Neural cell (in vitro differentiated cells): ENCODE measurements at regions not wholly inside any gene's neighbourhood (a gene's known extent, or its start where the extent isn't known, plus 50 kb on each side); places are given as distances from the start of the nearest gene placed in this dataset.

Source experiments
- H2AFZ ChIP-seq: fragments of 200-600, 300-800 bp; sonication (generic), shearing (Covaris generic); 2 replicates; pipeline ENCODE4 v1.6.0; 2014; ENCODE audit warnings: low read depth, mild to moderate bottlenecking, antibody characterized with exemption, low read length, moderate library complexity
- H3F3A ChIP-seq: fragments of 200-600 bp; shearing (Covaris generic); 2 replicates; pipeline ENCODE4 v1.6.1; 2016; ENCODE audit warnings: mild to moderate bottlenecking, moderate library complexity, mixed read lengths, antibody characterized with exemption, low read length; ENCODE audit not compliant: insufficient read depth, poor library complexity, severe bottlenecking
- H3K27ac ChIP-seq: fragments of 200-600, 300-800 bp; sonication (generic), shearing (Covaris generic); 2 replicates; pipeline ENCODE4 v1.5.1; 2014; ENCODE audit warnings: mild to moderate bottlenecking, low read length, moderate library complexity
- H3K27me3 ChIP-seq: fragments of 300-800, 200-600 bp; sonication (generic), shearing (Covaris generic); 2 replicates; pipeline ENCODE4 v1.6.0; 2014; ENCODE audit warnings: mild to moderate bottlenecking, low read depth, low read length, moderate library complexity; ENCODE audit not compliant: insufficient read depth
- H3K36me3 ChIP-seq: fragments of 300-800, 200-600 bp; sonication (generic), shearing (Covaris generic); 2 replicates; pipeline ENCODE4 v1.5.1; 2014; ENCODE audit warnings: mild to moderate bottlenecking, antibody characterized with exemption, low read length, moderate library complexity; ENCODE audit not compliant: insufficient read depth
- H3K4me2 ChIP-seq: fragments of 300-800, 200-600 bp; sonication (generic), shearing (Covaris generic); 2 replicates; pipeline ENCODE4 v1.6.0; 2014; ENCODE audit warnings: mild to moderate bottlenecking, low read length
- H3K4me3 ChIP-seq: fragments of 300-800, 200-600 bp; sonication (generic), shearing (Covaris generic); 2 replicates; pipeline ENCODE4 v1.5.1; 2014; ENCODE audit warnings: mild to moderate bottlenecking, low read length, moderate library complexity
- H3K79me2 ChIP-seq: fragments of 200-600 bp; shearing (Covaris generic); replicated peaks from 2 replicates; pipeline ENCODE4 v1.6.0; 2014; ENCODE audit warnings: mild to moderate bottlenecking, low read length, moderate library complexity; ENCODE audit not compliant: insufficient read depth
- H3K9ac ChIP-seq: fragments of 300-800, 200-600 bp; sonication (generic), shearing (Covaris generic); 2 replicates; pipeline ENCODE4 v1.6.1; 2016; ENCODE audit warnings: mild to moderate bottlenecking, low read length, mixed read lengths
- H3K9me2 ChIP-seq: fragments of 200-600 bp; shearing (Covaris generic); 2 replicates; pipeline ENCODE4 v1.6.1; 2016; ENCODE audit warnings: mild to moderate bottlenecking, low read length, mixed read lengths; ENCODE audit not compliant: insufficient read depth
- H3K9me3 ChIP-seq: fragments of 200-600, 300-800 bp; sonication (generic), shearing (Covaris generic); 2 replicates; pipeline ENCODE4 v1.6.1; 2016; ENCODE audit warnings: mild to moderate bottlenecking, mixed run types, low read length, moderate library complexity, mixed read lengths
- H4K20me1 ChIP-seq: fragments of 200-600 bp; shearing (Covaris generic); 2 replicates; pipeline ENCODE4 v1.6.1; 2016; ENCODE audit warnings: mild to moderate bottlenecking, mixed run types; ENCODE audit not compliant: insufficient read depth
- EP300 ChIP-seq: fragments of 450-650 bp; conservative IDR thresholded peaks from 2 replicates; pipeline ENCODE4 v1.6.1; 2014; ENCODE audit warnings: antibody characterized with exemption, mild to moderate bottlenecking, moderate library complexity; ENCODE audit not compliant: poor library complexity, severe bottlenecking
- EZH2 ChIP-seq: fragments of 200-600, 300-800 bp; shearing (Covaris generic), sonication (generic); IDR thresholded peaks from 2 replicates; pipeline ENCODE4 v1.6.1; 2014; ENCODE audit warnings: antibody characterized with exemption, low read length, borderline replicate concordance, mild to moderate bottlenecking; ENCODE audit not compliant: insufficient read depth, poor library complexity, severe bottlenecking
- MXI1 ChIP-seq: fragments of 450-650 bp; conservative IDR thresholded peaks from 2 replicates; pipeline ENCODE4 v1.6.1; 2014; ENCODE audit warnings: antibody characterized with exemption, mild to moderate bottlenecking; ENCODE audit not compliant: poor library complexity, severe bottlenecking
- POLR2AphosphoS5 ChIP-seq: IDR thresholded peaks from 2 replicates; pipeline ENCODE4 v1.6.1; 2012
- RAD21 ChIP-seq: fragments of 450-650 bp; conservative IDR thresholded peaks from 2 replicates; pipeline ENCODE4 v1.6.1; 2014; ENCODE audit warnings: antibody characterized with exemption, mild to moderate bottlenecking, moderate library complexity
- SMC3 ChIP-seq: fragments of 450-650 bp; conservative IDR thresholded peaks from 2 replicates; pipeline ENCODE4 v1.6.1; 2014; ENCODE audit warnings: antibody characterized with exemption, mild to moderate bottlenecking, moderate library complexity; ENCODE audit not compliant: poor library complexity
- TAF1 ChIP-seq: IDR thresholded peaks from 2 replicates; pipeline ENCODE4 v1.6.1; 2012; ENCODE audit warnings: low read depth
- TF ChIP-seq, protein P1 (sequence below): IDR thresholded peaks from 2 replicates; pipeline ENCODE4 v1.6.1; 2012; ENCODE audit warnings: borderline replicate concordance
- TF ChIP-seq, protein P2 (sequence below): fragments of 450-650 bp; IDR thresholded peaks from 2 replicates; pipeline ENCODE4 v1.5.1; 2014; ENCODE audit warnings: antibody characterized with exemption, mild to moderate bottlenecking, moderate library complexity; ENCODE audit not compliant: poor library complexity, severe bottlenecking

DNA sequence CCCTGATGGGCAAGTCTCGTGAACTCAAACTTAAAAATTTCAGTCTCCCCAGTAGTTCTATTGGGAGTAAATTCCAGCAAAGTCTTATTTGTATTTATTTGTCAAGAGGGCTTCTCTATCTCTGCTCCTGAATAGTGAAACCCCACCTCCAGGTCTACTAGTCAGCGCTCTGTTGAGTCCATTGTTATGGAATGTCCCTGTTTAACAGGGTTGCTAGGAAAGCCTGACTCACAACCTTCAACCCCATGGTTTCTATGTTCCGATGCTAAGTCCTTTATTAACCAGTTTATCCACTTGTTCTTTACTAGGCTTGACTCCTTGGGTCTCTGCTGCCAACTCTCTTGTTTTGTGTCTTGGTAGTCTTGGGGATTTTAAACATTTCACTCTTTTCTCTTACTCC is 250.7 kb upstream of the MYOCD start:
- H2AFZ ChIP-seq, result no peak overlapping the region
- no peaks in the 10 kb centered on the region for H3K9me2 ChIP-seq
- no peaks in the 10 kb centered on the region for H3K9me3 ChIP-seq
- no peaks in the 10 kb centered on the region for H3K27me3 ChIP-seq
- no peaks in the 10 kb centered on the region for H4K20me1 ChIP-seq
- TF ChIP-seq POLR2AphosphoS5 (no peak), EP300 (no peak), MXI1 (no peak), RAD21 (no peak), EZH2 (no peak), TAF1 (no peak), SMC3 (no peak)
- TF ChIP-seq, protein P1, sequence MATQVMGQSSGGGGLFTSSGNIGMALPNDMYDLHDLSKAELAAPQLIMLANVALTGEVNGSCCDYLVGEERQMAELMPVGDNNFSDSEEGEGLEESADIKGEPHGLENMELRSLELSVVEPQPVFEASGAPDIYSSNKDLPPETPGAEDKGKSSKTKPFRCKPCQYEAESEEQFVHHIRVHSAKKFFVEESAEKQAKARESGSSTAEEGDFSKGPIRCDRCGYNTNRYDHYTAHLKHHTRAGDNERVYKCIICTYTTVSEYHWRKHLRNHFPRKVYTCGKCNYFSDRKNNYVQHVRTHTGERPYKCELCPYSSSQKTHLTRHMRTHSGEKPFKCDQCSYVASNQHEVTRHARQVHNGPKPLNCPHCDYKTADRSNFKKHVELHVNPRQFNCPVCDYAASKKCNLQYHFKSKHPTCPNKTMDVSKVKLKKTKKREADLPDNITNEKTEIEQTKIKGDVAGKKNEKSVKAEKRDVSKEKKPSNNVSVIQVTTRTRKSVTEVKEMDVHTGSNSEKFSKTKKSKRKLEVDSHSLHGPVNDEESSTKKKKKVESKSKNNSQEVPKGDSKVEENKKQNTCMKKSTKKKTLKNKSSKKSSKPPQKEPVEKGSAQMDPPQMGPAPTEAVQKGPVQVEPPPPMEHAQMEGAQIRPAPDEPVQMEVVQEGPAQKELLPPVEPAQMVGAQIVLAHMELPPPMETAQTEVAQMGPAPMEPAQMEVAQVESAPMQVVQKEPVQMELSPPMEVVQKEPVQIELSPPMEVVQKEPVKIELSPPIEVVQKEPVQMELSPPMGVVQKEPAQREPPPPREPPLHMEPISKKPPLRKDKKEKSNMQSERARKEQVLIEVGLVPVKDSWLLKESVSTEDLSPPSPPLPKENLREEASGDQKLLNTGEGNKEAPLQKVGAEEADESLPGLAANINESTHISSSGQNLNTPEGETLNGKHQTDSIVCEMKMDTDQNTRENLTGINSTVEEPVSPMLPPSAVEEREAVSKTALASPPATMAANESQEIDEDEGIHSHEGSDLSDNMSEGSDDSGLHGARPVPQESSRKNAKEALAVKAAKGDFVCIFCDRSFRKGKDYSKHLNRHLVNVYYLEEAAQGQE, result no peak
- TF ChIP-seq, protein P2, sequence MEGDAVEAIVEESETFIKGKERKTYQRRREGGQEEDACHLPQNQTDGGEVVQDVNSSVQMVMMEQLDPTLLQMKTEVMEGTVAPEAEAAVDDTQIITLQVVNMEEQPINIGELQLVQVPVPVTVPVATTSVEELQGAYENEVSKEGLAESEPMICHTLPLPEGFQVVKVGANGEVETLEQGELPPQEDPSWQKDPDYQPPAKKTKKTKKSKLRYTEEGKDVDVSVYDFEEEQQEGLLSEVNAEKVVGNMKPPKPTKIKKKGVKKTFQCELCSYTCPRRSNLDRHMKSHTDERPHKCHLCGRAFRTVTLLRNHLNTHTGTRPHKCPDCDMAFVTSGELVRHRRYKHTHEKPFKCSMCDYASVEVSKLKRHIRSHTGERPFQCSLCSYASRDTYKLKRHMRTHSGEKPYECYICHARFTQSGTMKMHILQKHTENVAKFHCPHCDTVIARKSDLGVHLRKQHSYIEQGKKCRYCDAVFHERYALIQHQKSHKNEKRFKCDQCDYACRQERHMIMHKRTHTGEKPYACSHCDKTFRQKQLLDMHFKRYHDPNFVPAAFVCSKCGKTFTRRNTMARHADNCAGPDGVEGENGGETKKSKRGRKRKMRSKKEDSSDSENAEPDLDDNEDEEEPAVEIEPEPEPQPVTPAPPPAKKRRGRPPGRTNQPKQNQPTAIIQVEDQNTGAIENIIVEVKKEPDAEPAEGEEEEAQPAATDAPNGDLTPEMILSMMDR, result no peak
- H3K9ac ChIP-seq, result no peak overlapping the region
- H3K79me2 ChIP-seq, result no peaks in the 10 kb centered on the region
- H3F3A ChIP-seq, result no peaks in the 10 kb centered on the region
- no peak overlapping the region for H3K4me2 ChIP-seq
- H3K4me3 ChIP-seq, result no peak overlapping the region
- H3K36me3 ChIP-seq, result no peaks in the 10 kb centered on the region
- H3K27ac ChIP-seq, result no peak overlapping the region

DNA sequence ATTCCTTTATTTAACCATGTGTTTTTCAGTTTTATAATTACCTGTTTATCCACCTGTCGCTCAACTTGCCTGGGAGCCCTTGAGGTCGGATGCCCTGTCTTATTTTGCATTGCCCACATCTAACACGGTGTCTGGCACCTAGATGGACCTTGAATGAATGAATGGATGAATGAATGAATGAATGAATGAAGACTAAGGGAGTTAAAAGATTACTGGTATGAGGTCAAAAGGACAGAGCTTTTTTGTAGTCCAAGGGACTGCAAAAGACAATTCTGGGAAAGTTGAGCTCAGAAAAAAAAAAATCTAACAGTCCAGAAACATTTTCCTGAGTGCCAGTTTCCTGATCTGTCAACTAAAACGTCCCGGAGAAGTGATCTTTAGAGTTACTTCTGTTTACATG is 244.6 kb upstream of the MYOCD start:
- TF ChIP-seq POLR2AphosphoS5 (no peak), MXI1 (no peak)
- TF ChIP-seq, protein P2, result no peak
- H3K9ac ChIP-seq, result no peak overlapping the region
- H3K27me3 ChIP-seq, result no peaks in the 10 kb centered on the region
- no peak overlapping the region for H3K4me2 ChIP-seq
- no peaks in the 10 kb centered on the region for H3F3A ChIP-seq
- no peaks in the 10 kb centered on the region for H3K36me3 ChIP-seq
- no peaks in the 10 kb centered on the region for H3K79me2 ChIP-seq
- no peak overlapping the region for H2AFZ ChIP-seq
- no peaks in the 10 kb centered on the region for H3K9me2 ChIP-seq
- H3K4me3 ChIP-seq, result no peak overlapping the region
- no peaks in the 10 kb centered on the region for H4K20me1 ChIP-seq
- no peak overlapping the region for H3K27ac ChIP-seq
- H3K9me3 ChIP-seq, result no peaks in the 10 kb centered on the region
